NT2/D1 (cell line): ENCODE measurements at regions not wholly inside any gene's neighbourhood (a gene's known extent, or its start where the extent isn't known, plus 50 kb on each side); places are given as distances from the start of the nearest gene placed in this dataset.

ENCODE experiments used
- SUZ12 ChIP-seq: IDR thresholded peaks from 2 replicates; pipeline ENCODE4 v1.6.1; 2011; ENCODE audit not compliant: insufficient read length, insufficient read depth; ENCODE audit errors: extremely low read depth
- YY1 ChIP-seq: IDR thresholded peaks from 2 replicates; pipeline ENCODE4 v1.6.1; 2011; ENCODE audit not compliant: insufficient read length, insufficient read depth
- ZNF274 ChIP-seq: IDR thresholded peaks from 2 replicates; pipeline ENCODE4 v1.6.1; 2011; ENCODE audit warnings: mild to moderate bottlenecking, low read depth, low read length

GRCh38 chr2:193072647-193073046, 877.9 kb upstream of the TMEFF2 start:
- no peak for TF ChIP-seq ZNF274
- no peak for TF ChIP-seq YY1
- TF ChIP-seq SUZ12: no peak
